Lung (tissue), 11 donors: ENCODE measurements at regions not wholly inside any gene's neighbourhood (a gene's known extent, or its start where the extent isn't known, plus 50 kb on each side); places are given as distances from the start of the nearest gene placed in this dataset.

Experiments used
- ATAC-seq: fragments of 200-7000 bp; cut with Tn5 transposase; one replicate; pipeline ENCODE4 v1.9.1; 2020; ENCODE audit warnings: moderate number of reproducible peaks; ENCODE audit not compliant: insufficient read depth, low FRiP score
- DNase-seq, 3 donors: peaks; one replicate each; pipeline ENCODE4 v3.0.0-alpha.2; 2013 to 2017
- H3K27ac ChIP-seq, 2 donors: one replicate each; pipeline ENCODE4 v1.5.1; 2013; ENCODE audit warnings: mild to moderate bottlenecking in 2 of 2, moderate library complexity in 2 of 2, control low read depth in 1 of 2, inconsistent platforms in 1 of 2, low read depth in 1 of 2, low read length in 1 of 2
- H3K27me3 ChIP-seq, 3 donors: one replicate each; pipeline ENCODE4 v1.5.1; 2013; ENCODE audit warnings: low read length in 2 of 3; ENCODE audit not compliant: control insufficient read depth in 3 of 3, insufficient read depth in 3 of 3
- H3K36me3 ChIP-seq, 4 donors: one replicate each; pipeline ENCODE4 v1.5.1; 2013; ENCODE audit warnings: low read length in 4 of 4, mild to moderate bottlenecking in 1 of 4, moderate library complexity in 1 of 4; ENCODE audit not compliant: control insufficient read depth in 4 of 4, insufficient read depth in 4 of 4
- H3K4me1 ChIP-seq, 5 donors: one replicate each; pipeline ENCODE4 v1.5.1; 2013; ENCODE audit warnings: low read length in 5 of 5, mild to moderate bottlenecking in 2 of 5, moderate library complexity in 1 of 5; ENCODE audit not compliant: control insufficient read depth in 5 of 5, insufficient read depth in 5 of 5
- H3K4me3 ChIP-seq: one replicate; pipeline ENCODE4 v1.5.1; 2013; ENCODE audit warnings: mild to moderate bottlenecking, control low read depth, moderate library complexity
- H3K9ac ChIP-seq, 2 donors: one replicate each; pipeline ENCODE4 v1.5.1; 2013; ENCODE audit warnings: low read length in 2 of 2, control low read depth in 1 of 2; ENCODE audit not compliant: insufficient read depth in 1 of 2
- H3K9me3 ChIP-seq, 4 donors: one replicate each; pipeline ENCODE4 v1.5.1; 2013; ENCODE audit warnings: low read length in 3 of 4, mild to moderate bottlenecking in 1 of 4, moderate library complexity in 1 of 4; ENCODE audit not compliant: control insufficient read depth in 4 of 4, insufficient read depth in 3 of 4
- WGBS, 2 donors: extraction: QIAGEN DNeasy Blood & Tissue Kit; methylation state at CpG; one replicate each; pipeline ENCODE4 v1.1.7; 2013; 5-methylcytosine and 5-hydroxymethylcytosine counted together
- TF ChIP-seq, protein P1 (sequence below): IDR thresholded peaks from 2 replicates; pipeline ENCODE4 v1.5.1; 2012; ENCODE audit warnings: mild to moderate bottlenecking; ENCODE audit errors: control extremely low read depth, extremely low read depth
- donor health status: control.
- donor health status: control.
- donor health status: Bipolar disorder and iron deficiency.
- donor health status: healthy.
- donor health status: DM: yes; HTN: yes; CAD: no.

DNA sequence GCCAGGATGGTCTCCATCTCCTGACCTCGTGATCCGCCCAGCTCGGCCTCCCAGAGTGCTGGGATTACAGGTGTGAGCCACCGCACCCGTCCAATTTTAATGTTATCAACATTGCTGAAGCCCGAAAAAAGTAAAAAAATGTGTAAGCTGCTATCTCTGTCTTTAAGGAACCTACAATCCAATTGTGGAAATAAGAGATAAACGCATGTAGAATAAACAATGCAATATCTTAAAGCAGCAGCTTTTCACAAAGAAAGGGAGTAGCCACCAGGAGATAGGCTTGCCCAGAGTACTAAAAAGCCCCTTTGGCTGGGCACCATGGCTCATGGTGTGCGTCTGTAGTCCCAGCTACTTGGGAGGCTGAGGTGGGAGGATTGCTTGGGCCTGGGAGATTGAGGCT, 282.9 kb upstream of the LYZL1 start:
- 79 to 83% methylated on average over 8 of the region's 8 CpGs for WGBS, 2 donors
- no peak overlapping the region for H3K4me3 ChIP-seq
- TF ChIP-seq, protein P1, sequence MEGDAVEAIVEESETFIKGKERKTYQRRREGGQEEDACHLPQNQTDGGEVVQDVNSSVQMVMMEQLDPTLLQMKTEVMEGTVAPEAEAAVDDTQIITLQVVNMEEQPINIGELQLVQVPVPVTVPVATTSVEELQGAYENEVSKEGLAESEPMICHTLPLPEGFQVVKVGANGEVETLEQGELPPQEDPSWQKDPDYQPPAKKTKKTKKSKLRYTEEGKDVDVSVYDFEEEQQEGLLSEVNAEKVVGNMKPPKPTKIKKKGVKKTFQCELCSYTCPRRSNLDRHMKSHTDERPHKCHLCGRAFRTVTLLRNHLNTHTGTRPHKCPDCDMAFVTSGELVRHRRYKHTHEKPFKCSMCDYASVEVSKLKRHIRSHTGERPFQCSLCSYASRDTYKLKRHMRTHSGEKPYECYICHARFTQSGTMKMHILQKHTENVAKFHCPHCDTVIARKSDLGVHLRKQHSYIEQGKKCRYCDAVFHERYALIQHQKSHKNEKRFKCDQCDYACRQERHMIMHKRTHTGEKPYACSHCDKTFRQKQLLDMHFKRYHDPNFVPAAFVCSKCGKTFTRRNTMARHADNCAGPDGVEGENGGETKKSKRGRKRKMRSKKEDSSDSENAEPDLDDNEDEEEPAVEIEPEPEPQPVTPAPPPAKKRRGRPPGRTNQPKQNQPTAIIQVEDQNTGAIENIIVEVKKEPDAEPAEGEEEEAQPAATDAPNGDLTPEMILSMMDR, result no peak
- H3K36me3 ChIP-seq, result no peaks in the 10 kb centered on the region
- no peak for ATAC-seq
- no peak overlapping the region for H3K9ac ChIP-seq
- no peak overlapping the region for H3K27ac ChIP-seq
- peaks cover 0 to 13% (median under 1%) of the 10 kb centered on the region in 5 donors for H3K4me1 ChIP-seq
- DNase-seq, result no peak
- peaks cover 0 to 2% (median 0%) of the 10 kb centered on the region in 4 donors for H3K9me3 ChIP-seq
- H3K27me3 ChIP-seq, result no peaks in the 10 kb centered on the region

DNA sequence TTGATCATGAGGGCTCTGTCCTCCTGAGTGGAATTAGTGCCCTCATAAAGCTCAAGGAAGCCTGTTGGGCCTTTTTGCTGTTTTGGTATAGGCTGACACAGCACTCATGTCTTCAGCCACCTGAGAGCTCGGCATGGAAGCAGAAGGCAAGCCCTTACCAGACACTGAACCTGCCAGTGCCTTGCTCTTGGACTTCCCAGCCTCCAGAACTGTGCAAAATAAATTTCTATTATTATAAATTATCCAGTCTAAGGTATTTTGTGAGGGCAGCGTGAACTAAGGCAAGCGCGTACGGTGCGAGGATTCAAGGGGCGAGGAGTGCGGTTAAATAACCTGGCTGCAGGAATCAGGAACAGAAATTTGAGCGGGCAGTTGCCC, 281.5 kb upstream of the LYZL1 start:
- DNase-seq, result no peak
- WGBS, 2 donors, result 93 to 96% methylated on average over 9 of the region's 9 CpGs
- no peak for ATAC-seq
- no peaks in the 10 kb centered on the region for H3K36me3 ChIP-seq
- H3K4me1 ChIP-seq, result peaks cover 0 to 23% (median 2%) of the 10 kb centered on the region in 5 donors
- no peaks in the 10 kb centered on the region for H3K27me3 ChIP-seq
- TF ChIP-seq, protein P1, result no peak
- H3K27ac ChIP-seq, result no peak overlapping the region
- H3K9me3 ChIP-seq, result peaks cover 0 to 2% (median 0%) of the 10 kb centered on the region in 4 donors
- no peak overlapping the region for H3K9ac ChIP-seq
- no peak overlapping the region for H3K4me3 ChIP-seq

DNA sequence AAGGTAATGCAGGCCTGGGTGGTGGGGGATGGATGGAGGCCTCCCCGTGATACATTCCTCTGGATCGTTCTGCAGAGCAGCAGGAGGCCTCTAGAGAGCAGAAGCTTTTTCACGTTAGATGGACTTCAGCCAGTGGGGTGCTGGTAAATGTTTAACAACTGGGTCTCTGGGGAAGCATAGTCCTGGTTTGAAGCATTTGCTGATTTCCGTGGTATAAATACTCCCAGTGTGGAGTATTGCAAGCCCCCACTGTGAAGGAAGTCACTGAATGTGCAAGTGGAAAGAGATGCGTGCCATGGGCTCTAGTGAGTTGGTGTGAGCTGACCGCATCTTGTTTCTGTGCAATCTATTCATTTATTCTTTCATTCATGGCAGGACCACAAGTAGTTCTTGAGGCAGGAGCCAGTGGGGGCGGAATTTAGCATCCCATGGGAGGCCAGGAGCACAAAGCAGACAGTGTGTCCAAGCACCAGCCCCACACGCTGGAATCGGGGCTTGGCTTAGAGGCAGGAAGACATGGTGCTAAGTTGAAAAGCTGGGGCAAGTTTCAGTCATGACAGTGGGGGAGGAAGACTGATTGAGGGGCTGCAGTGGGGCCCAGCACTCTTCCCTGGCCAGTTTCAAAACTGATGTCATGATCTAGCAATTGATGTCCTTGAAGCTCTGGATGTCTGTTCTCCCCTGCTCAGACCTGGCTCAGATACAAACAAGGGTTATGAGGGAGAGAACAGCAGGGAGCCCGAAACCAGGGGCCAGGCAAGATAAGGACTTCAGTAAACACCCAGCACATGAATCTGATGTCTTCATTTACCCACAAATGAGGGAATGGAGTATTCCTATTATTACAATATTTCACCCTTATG, 280.9 kb upstream of the LYZL1 start:
- Histone ChIP-seq H3K4me1 (peaks cover 0 to 23% (median 2%) of the 10 kb centered on the region in 5 donors), H3K27me3 (no peaks in the 10 kb centered on the region)
- WGBS, 2 donors, result 78 to 88% methylated on average over 10 of the region's 10 CpGs

More for the DNA sequence above, 280.9 kb upstream of the LYZL1 start:
- no peak overlapping the region for H3K27ac ChIP-seq
- H3K4me3 ChIP-seq, result no peak overlapping the region
- ATAC-seq (no peak), DNase-seq (peak; percentile 57 to 75 (median 69))
- TF ChIP-seq, protein P1, result no peak
- no peaks in the 10 kb centered on the region for H3K36me3 ChIP-seq
- H3K9me3 ChIP-seq, result peaks cover 0 to 2% (median 0%) of the 10 kb centered on the region in 4 donors
- H3K9ac ChIP-seq, result no peak overlapping the region
